ENCODE measurements at regions not wholly inside any gene's neighbourhood (a gene's known extent, or its start where the extent isn't known, plus 50 kb on each side); places are given as distances from the start of the nearest gene placed in this dataset.

DNA sequence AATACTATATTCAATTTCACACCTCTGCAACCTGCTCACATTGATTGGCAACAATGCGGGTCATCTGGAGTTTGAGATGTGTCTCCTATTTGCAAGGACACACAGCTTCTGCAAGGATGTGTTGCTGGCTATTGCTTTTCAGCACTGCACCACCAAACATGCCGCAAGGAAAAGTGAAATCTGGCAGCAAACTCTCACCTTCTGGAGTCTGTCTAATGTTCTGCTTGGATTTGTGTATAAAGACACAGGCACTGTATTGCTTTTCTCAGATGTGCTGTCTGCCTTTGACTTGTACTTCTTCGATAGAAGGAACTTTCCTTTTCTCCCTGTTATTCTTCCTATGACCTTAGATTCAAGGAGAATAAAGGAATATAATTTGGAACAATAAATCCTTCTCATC is 138.6 kb upstream of the EPHA4 start:
- TF ChIP-seq, protein P1, sequence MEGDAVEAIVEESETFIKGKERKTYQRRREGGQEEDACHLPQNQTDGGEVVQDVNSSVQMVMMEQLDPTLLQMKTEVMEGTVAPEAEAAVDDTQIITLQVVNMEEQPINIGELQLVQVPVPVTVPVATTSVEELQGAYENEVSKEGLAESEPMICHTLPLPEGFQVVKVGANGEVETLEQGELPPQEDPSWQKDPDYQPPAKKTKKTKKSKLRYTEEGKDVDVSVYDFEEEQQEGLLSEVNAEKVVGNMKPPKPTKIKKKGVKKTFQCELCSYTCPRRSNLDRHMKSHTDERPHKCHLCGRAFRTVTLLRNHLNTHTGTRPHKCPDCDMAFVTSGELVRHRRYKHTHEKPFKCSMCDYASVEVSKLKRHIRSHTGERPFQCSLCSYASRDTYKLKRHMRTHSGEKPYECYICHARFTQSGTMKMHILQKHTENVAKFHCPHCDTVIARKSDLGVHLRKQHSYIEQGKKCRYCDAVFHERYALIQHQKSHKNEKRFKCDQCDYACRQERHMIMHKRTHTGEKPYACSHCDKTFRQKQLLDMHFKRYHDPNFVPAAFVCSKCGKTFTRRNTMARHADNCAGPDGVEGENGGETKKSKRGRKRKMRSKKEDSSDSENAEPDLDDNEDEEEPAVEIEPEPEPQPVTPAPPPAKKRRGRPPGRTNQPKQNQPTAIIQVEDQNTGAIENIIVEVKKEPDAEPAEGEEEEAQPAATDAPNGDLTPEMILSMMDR (IDR thresholded peaks at IDR 0.05): no peak
- TF ChIP-seq POLR2A (IDR thresholded peaks at IDR 0.05): no peak

Measured in tibial nerve (tissue), 3 donors.